Lower leg skin (tissue), 3 donors: ENCODE measurements at regions not wholly inside any gene's neighbourhood (a gene's known extent, or its start where the extent isn't known, plus 50 kb on each side); places are given as distances from the start of the nearest gene placed in this dataset.

Source experiments
- POLR2A ChIP-seq, 2 donors: fragments of 450-650 bp; IDR thresholded peaks; one replicate each; pipeline ENCODE4 v1.6.1; 2016 to 2017; ENCODE audit warnings: antibody characterized with exemption in 2 of 2, mild to moderate bottlenecking in 1 of 2, moderate library complexity in 1 of 2
- TF ChIP-seq, protein P1 (sequence below), 3 donors: fragments of 450-650 bp; IDR thresholded peaks; one replicate each; pipeline ENCODE4 v1.5.1; 2016; ENCODE audit warnings: antibody characterized with exemption in 3 of 3, mild to moderate bottlenecking in 3 of 3, moderate library complexity in 2 of 3

GRCh38 chr3:18892756-18893155 is 255.6 kb upstream of the KCNH8 start:
- no peak for TF ChIP-seq POLR2A (IDR thresholded peaks at IDR 0.05)
- TF ChIP-seq, protein P1, sequence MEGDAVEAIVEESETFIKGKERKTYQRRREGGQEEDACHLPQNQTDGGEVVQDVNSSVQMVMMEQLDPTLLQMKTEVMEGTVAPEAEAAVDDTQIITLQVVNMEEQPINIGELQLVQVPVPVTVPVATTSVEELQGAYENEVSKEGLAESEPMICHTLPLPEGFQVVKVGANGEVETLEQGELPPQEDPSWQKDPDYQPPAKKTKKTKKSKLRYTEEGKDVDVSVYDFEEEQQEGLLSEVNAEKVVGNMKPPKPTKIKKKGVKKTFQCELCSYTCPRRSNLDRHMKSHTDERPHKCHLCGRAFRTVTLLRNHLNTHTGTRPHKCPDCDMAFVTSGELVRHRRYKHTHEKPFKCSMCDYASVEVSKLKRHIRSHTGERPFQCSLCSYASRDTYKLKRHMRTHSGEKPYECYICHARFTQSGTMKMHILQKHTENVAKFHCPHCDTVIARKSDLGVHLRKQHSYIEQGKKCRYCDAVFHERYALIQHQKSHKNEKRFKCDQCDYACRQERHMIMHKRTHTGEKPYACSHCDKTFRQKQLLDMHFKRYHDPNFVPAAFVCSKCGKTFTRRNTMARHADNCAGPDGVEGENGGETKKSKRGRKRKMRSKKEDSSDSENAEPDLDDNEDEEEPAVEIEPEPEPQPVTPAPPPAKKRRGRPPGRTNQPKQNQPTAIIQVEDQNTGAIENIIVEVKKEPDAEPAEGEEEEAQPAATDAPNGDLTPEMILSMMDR (IDR thresholded peaks at IDR 0.05) = no peak
